HG03196 (cell line): ENCODE measurements at regions not wholly inside any gene's neighbourhood (a gene's known extent, or its start where the extent isn't known, plus 50 kb on each side); places are given as distances from the start of the nearest gene placed in this dataset.
"Not testable (repeated sequence)": the region's sequence is repeated elsewhere in the genome, so short reads cannot be mapped to it uniquely, and the experiment has no call there.

ENCODE experiments used
- ATAC-seq: cut with Tn5 transposase; IDR thresholded peaks from one replicate; pipeline ENCODE4 v1.9.1; 2021; ENCODE audit not compliant: unreplicated experiment

- no peak for ATAC-seq
Measured at GRCh38 chr10:29882766-29883165, 176.6 kb downstream of the JCAD start.

- ATAC-seq = no peak
Measured at GRCh38 chr10:29881811-29882210, 177.6 kb downstream of the JCAD start.

GRCh38 chr10:29881336-29881771 is 178.0 kb downstream of the JCAD start:
- ATAC-seq = no peak

- no peak for ATAC-seq
Measured at GRCh38 chr10:29880856-29881255, 178.5 kb downstream of the JCAD start.

GRCh38 chr10:29879862-29880261 is 179.5 kb downstream of the JCAD start:
- no peak for ATAC-seq

GRCh38 chr10:29878492-29878891 is 180.9 kb downstream of the JCAD start:
- ATAC-seq = no peak

- no peak for ATAC-seq
Measured at GRCh38 chr10:29877793-29878491, 181.4 kb downstream of the JCAD start.

GRCh38 chr10:29876008-29876555 is 183.3 kb downstream of the JCAD start:
- no peak for ATAC-seq

- ATAC-seq = no peak
Measured at GRCh38 chr10:29874606-29875269, 184.6 kb downstream of the JCAD start.

- no peak for ATAC-seq
Measured at GRCh38 chr10:29873941-29874484, 185.4 kb downstream of the JCAD start.

- no peak for ATAC-seq
Measured at GRCh38 chr10:29870522-29871044, 188.8 kb downstream of the JCAD start.

- no peak for ATAC-seq
Measured at GRCh38 chr10:29869593-29869992, 189.8 kb downstream of the JCAD start.

- ATAC-seq = no peak
Measured at GRCh38 chr10:29866356-29866755, 193.0 kb downstream of the JCAD start.

- no peak for ATAC-seq
Measured at GRCh38 chr10:29865700-29866355, 193.6 kb downstream of the JCAD start.

GRCh38 chr10:29862923-29863614 is 196.3 kb downstream of the JCAD start:
- ATAC-seq = no peak

GRCh38 chr10:29861811-29862505 is 197.4 kb downstream of the JCAD start:
- no peak for ATAC-seq

GRCh38 chr10:29861231-29861630 is 198.2 kb downstream of the JCAD start:
- not testable (repeated sequence) for ATAC-seq

GRCh38 chr10:29860166-29860565 is 199.2 kb downstream of the JCAD start:
- no peak for ATAC-seq

GRCh38 chr10:29859521-29860130 is 199.8 kb downstream of the JCAD start:
- no peak for ATAC-seq
